GM10248 (cell line): ENCODE measurements at regions not wholly inside any gene's neighbourhood (a gene's known extent, or its start where the extent isn't known, plus 50 kb on each side); places are given as distances from the start of the nearest gene placed in this dataset.

Experiments used
- CTCF ChIA-PET: fragments of 300-600 bp; sonication (Branson Sonifier 250); formaldehyde crosslinking; extraction: SDS; loops from one replicate; lab custom pipeline; 2021; ENCODE audit warnings: antibody characterized with exemption; lab: Yijun Ruan, JAX
- POLR2A ChIA-PET: fragments of 350-650 bp; sonication (Branson Sonifier 250); formaldehyde crosslinking; extraction: SDS; loops from one replicate; lab custom pipeline; 2020; ENCODE audit warnings: antibody characterized with exemption; lab: Yijun Ruan, JAX
- DNase-seq: peaks from one replicate; pipeline ENCODE4 v3.0.0; 2012; ENCODE audit errors: extremely low spot score
- CTCF ChIP-seq: IDR thresholded peaks from 2 replicates; pipeline ENCODE4 v1.5.1; 2012; ENCODE audit warnings: mild to moderate bottlenecking, low read depth; ENCODE audit errors: extremely low read depth, missing control alignments, control extremely low read depth

GRCh38 chr7:120180221-120180620, 92.8 kb upstream of the KCND2 start:
- no peak for DNase-seq
- no peak for TF ChIP-seq CTCF
- ChIA-PET POLR2A (no interaction called here), CTCF (interaction anchor here (0.9 kb wide), 1 partner anchor 10 kb away, joined by 3 read pairs; no protein-coding TSS in a partner anchor)

GRCh38 chr7:120181499-120181898, 91.5 kb upstream of the KCND2 start:
- POLR2A ChIA-PET, result no interaction called here
- TF ChIP-seq CTCF, result no peak
- CTCF ChIA-PET, result no interaction called here
- DNase-seq, result no peak

GRCh38 chr7:120184866-120185265, 88.1 kb upstream of the KCND2 start:
- no peak for DNase-seq
- CTCF ChIA-PET, result interaction anchor here (0.7 to 1.4 kb wide), 4 partner anchors 12 to 540 kb away, joined by 3 to 4 read pairs (median 4); no protein-coding TSS in a partner anchor

GRCh38 chr7:120185940-120186682, 86.9 kb upstream of the KCND2 start:
- ChIA-PET CTCF (interaction anchor here (1.2 to 1.4 kb wide), 3 partner anchors 8 to 539 kb away, joined by 3 to 4 read pairs (median 4); no protein-coding TSS in a partner anchor), POLR2A (no interaction called here)
- no peak for TF ChIP-seq CTCF
- no peak for DNase-seq

More at GRCh38 chr7:120184866-120185265, 88.1 kb upstream of the KCND2 start:
- POLR2A ChIA-PET, result no interaction called here
- no peak for TF ChIP-seq CTCF

- ChIA-PET POLR2A (no interaction called here), CTCF (interaction anchor here (1.4 kb wide), 1 partner anchor 8 kb away, joined by 4 read pairs; no protein-coding TSS in a partner anchor)
- TF ChIP-seq CTCF, result no peak
- DNase-seq, result no peak
Measured at GRCh38 chr7:120186688-120187087, 86.3 kb upstream of the KCND2 start.

GRCh38 chr7:120189623-120190022, 83.4 kb upstream of the KCND2 start:
- ChIA-PET POLR2A (no interaction called here), CTCF (interaction anchor here (0.7 to 1.2 kb wide), 2 partner anchors 19 to 28 kb away, joined by 3 read pairs; no protein-coding TSS in a partner anchor)
- no peak for TF ChIP-seq CTCF
- no peak for DNase-seq
